ENCODE measurements at regions not wholly inside any gene's neighbourhood (a gene's known extent, or its start where the extent isn't known, plus 50 kb on each side); places are given as distances from the start of the nearest gene placed in this dataset.

DNA sequence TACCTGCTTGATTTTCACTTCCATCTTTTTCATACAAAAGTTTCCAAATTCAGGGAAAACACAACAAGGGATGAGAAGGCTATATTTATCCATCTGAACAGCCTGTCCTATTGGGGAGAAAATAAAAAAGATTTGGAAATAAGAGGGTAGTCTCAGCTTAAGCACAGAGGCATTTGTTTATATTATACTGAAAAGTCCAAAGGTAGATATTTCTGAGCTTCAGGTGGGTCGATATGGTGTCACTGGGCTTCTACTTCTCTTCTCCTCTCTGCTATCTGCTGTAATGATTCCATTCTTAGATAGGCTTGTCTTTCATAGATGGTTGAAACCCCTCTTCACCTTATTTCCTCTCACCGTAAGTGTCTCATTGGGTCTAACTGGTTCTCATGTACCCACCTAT lies 337.0 kb downstream of the INSC start:
- no peaks in the 10 kb centered on the region for H3K36me3 ChIP-seq
- no peak for DNase-seq (ENCODE audit: low spot score in 2 of 2)
- H3K27me3 ChIP-seq, result no peaks in the 10 kb centered on the region
- no peak overlapping the region for H3K4me3 ChIP-seq
- intact Hi-C loops (cut with DNase I; ENCODE audit: low total_unique reads), result no loop called here
- H3K9me3 ChIP-seq, result peaks cover 0 to 10% of the 10 kb centered on the region in 2 donors
- H3K4me1 ChIP-seq, result no peaks in the 10 kb centered on the region
- H3K27ac ChIP-seq, result no peak overlapping the region
- no peak for TF ChIP-seq POLR2AphosphoS5 (IDR thresholded peaks at IDR 0.05)
- TF ChIP-seq, protein P1, sequence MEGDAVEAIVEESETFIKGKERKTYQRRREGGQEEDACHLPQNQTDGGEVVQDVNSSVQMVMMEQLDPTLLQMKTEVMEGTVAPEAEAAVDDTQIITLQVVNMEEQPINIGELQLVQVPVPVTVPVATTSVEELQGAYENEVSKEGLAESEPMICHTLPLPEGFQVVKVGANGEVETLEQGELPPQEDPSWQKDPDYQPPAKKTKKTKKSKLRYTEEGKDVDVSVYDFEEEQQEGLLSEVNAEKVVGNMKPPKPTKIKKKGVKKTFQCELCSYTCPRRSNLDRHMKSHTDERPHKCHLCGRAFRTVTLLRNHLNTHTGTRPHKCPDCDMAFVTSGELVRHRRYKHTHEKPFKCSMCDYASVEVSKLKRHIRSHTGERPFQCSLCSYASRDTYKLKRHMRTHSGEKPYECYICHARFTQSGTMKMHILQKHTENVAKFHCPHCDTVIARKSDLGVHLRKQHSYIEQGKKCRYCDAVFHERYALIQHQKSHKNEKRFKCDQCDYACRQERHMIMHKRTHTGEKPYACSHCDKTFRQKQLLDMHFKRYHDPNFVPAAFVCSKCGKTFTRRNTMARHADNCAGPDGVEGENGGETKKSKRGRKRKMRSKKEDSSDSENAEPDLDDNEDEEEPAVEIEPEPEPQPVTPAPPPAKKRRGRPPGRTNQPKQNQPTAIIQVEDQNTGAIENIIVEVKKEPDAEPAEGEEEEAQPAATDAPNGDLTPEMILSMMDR (IDR thresholded peaks at IDR 0.05), result no peak
- TF ChIP-seq POLR2A (IDR thresholded peaks at IDR 0.05), result no peak

DNA sequence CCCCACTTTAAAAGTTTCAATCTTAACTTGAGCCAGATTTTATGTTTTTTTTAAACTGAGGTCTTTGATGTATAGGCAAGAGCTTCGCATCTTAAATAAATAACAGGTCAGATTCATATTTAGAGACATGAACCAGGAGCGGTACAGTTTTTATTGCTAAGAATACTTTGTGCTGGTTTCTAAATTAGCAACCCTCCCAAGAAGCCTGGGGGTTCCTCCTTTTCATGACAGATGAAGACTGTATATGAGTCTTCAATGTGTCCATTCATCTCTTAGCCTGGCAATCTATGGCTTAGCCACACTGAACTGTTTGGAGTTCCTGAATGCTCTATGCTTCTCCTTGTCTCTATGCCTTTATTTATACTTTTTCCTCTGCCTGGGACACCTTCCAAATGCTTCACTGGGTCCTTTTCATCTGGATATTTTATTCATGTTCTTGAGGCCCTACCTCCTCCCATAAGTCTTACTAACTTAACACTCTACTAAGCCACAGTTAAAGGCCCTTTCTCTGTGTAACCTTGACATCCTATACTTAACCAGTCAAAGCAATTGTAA lies 338.6 kb downstream of the INSC start:
- Histone ChIP-seq H3K9me3 (peaks cover 0 to 10% of the 10 kb centered on the region in 2 donors), H3K27me3 (no peaks in the 10 kb centered on the region), H3K27ac (no peak overlapping the region), H3K4me3 (no peak overlapping the region), H3K36me3 (no peaks in the 10 kb centered on the region), H3K4me1 (no peaks in the 10 kb centered on the region)
- intact Hi-C loops (cut with DNase I; ENCODE audit: low total_unique reads), result no loop called here
- TF ChIP-seq POLR2AphosphoS5 (IDR thresholded peaks at IDR 0.05) (no peak), POLR2A (IDR thresholded peaks at IDR 0.05) (no peak)
- TF ChIP-seq, protein P1 (IDR thresholded peaks at IDR 0.05), result no peak
- DNase-seq (ENCODE audit: low spot score in 2 of 2), result no peak

DNA sequence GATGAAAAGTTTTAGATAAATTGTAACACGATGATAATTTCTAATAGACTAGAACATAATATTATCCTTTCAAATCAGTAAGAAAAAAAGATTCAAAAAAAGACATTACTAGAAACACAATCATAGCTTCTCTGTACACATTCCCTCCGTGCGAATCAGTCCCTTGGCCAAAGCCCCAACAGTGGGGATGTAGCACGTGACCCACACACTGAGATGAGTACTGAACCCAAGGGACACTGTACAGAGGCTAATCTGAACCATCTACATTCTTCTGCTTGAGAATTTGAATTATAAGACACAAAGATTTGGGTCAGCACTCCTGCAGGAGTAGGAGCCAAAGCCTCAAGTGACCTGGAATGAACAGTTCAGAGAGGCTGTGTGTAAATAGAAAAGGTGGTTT lies 353.7 kb downstream of the INSC start:
- no peaks in the 10 kb centered on the region for H3K9me3 ChIP-seq
- no peaks in the 10 kb centered on the region for H3K36me3 ChIP-seq
- H3K4me1 ChIP-seq, result no peaks in the 10 kb centered on the region
- H3K27me3 ChIP-seq, result no peaks in the 10 kb centered on the region
- no peak overlapping the region for H3K27ac ChIP-seq
- no peak for TF ChIP-seq POLR2AphosphoS5 (IDR thresholded peaks at IDR 0.05)
- TF ChIP-seq, protein P1 (IDR thresholded peaks at IDR 0.05), result no peak
- TF ChIP-seq POLR2A (IDR thresholded peaks at IDR 0.05), result no peak
- intact Hi-C loops (cut with DNase I; ENCODE audit: low total_unique reads), result no loop called here
- no peak for DNase-seq (ENCODE audit: low spot score in 2 of 2)
- H3K4me3 ChIP-seq, result no peak overlapping the region

DNA sequence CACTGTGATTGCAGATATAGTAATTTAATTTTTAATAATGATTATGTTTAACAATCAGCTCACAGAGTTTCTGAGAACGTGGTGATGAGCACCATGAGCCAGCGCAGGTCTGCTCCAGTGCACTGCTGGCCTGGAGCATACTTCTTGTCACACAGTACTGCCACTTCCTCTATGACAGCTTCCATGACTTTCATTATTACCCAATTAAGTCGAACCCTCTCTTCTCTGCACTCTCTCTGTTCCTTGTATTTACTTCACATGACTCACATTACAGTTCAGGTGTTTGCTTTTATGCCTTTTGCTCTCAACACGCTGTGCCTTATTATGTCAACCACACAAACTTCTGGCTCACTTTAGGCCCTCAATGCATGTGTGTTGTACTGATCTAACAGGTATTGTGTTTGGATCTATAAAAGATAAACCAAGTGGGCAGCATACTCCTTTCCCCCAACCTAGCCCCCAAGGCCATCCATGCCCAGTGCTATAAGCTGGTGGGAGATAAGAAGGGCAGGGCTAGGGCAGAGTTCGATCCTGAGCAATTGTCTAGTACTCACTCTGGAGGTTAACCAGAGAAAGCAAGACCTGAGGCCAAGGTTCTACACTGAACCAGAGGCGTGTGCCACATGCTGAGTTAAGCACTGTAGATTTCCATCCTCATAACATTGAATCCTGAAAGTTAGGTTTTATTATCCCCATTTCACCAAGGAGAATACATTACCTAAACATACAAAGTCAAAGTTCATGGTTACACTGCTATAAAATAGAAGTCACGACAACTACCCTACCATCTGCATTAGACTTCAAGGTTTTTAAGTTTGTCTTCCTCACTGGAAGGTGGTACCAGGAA lies 356.5 kb downstream of the INSC start:
- intact Hi-C loops (cut with DNase I; ENCODE audit: low total_unique reads), result no loop called here
- Histone ChIP-seq H3K27ac (no peak overlapping the region), H3K27me3 (no peaks in the 10 kb centered on the region), H3K4me1 (no peaks in the 10 kb centered on the region), H3K4me3 (no peak overlapping the region), H3K36me3 (no peaks in the 10 kb centered on the region), H3K9me3 (no peaks in the 10 kb centered on the region)
- DNase-seq (ENCODE audit: low spot score in 2 of 2), result no peak
- TF ChIP-seq POLR2AphosphoS5 (IDR thresholded peaks at IDR 0.05) (no peak), POLR2A (IDR thresholded peaks at IDR 0.05) (no peak)
- TF ChIP-seq, protein P1 (IDR thresholded peaks at IDR 0.05), result no peak

Data from breast epithelium (tissue), 4 donors.